ENCODE measurements at regions not wholly inside any gene's neighbourhood (a gene's known extent, or its start where the extent isn't known, plus 50 kb on each side); places are given as distances from the start of the nearest gene placed in this dataset.

- Histone ChIP-seq H2BK5ac (ENCODE audit: low read depth, low read length, poor library complexity, severe bottlenecking) (no peak overlapping the region), H3K4ac (ENCODE audit: low read depth, low read length) (no peak overlapping the region), H3K9me1 (ENCODE audit: insufficient read depth, low read length) (no peaks in the 10 kb centered on the region), H4K91ac (ENCODE audit: insufficient read depth, low read depth, low read length) (no peak overlapping the region), H3K56ac (ENCODE audit: extremely low read depth, insufficient read depth, low read length) (no peak overlapping the region), H3K79me1 (ENCODE audit: low read depth in 1 of 2, low read length in 2 of 2) (no peaks in the 10 kb centered on the region), H3K18ac (ENCODE audit: low read depth, low read length) (no peak overlapping the region), H2BK20ac (ENCODE audit: low read depth, low read length) (no peak overlapping the region), H3K14ac (replicated peaks; ENCODE audit: low read depth, low read length) (no peak overlapping the region), H3K4me2 (ENCODE audit: low read depth, low read length) (no peak overlapping the region), H3K27ac (ENCODE audit: insufficient read depth, low read length) (no peak overlapping the region), H3K23ac (ENCODE audit: low read depth, low read length) (no peak overlapping the region), H4K20me1 (ENCODE audit: insufficient read depth, low read length) (no peaks in the 10 kb centered on the region), H2AFZ (replicated peaks; ENCODE audit: low read length, poor library complexity) (no peak overlapping the region), H3K4me3 (ENCODE audit: insufficient read depth, low read depth, low read length) (no peak overlapping the region), H3K9ac (ENCODE audit: low read depth, low read length) (no peak overlapping the region), H3K36me3 (ENCODE audit: control insufficient read depth, insufficient read depth, low read length) (no peaks in the 10 kb centered on the region), H4K8ac (ENCODE audit: low read depth in 2 of 2, low read length in 2 of 2) (no peak overlapping the region), H3K27me3 (ENCODE audit: control insufficient read depth, insufficient read depth, low read length) (no peaks in the 10 kb centered on the region), H3K4me1 (ENCODE audit: control insufficient read depth, insufficient read depth, low read length) (no peaks in the 10 kb centered on the region), H2BK15ac (ENCODE audit: low read depth, low read length) (no peak overlapping the region), H2AK5ac (ENCODE audit: low read depth, low read length) (no peak overlapping the region), H4K5ac (ENCODE audit: low read depth, low read length) (no peak overlapping the region), H2BK120ac (ENCODE audit: low read depth, low read length) (no peak overlapping the region), H3K9me3 (ENCODE audit: control insufficient read depth, insufficient read depth, low read length) (no peaks in the 10 kb centered on the region), H2AK9ac (replicated peaks; ENCODE audit: low read depth, low read length, poor library complexity) (no peak overlapping the region)
- POLR2A ChIA-PET (ENCODE audit: unreplicated experiment) = no interaction called here
- CTCF ChIA-PET = interaction anchor here (0.7 kb wide), 1 partner anchor 447 kb away, joined by 3 read pairs; no protein-coding TSS in a partner anchor
- no TSS peak for BruUV-seq (replicated peaks)
- in situ Hi-C loops (cut with MboI; ENCODE audit: low sequenced_read_pairs) = loop anchor here (25.0 kb wide), 1 partner anchor 571 kb away; no protein-coding TSS in a partner anchor
- intact Hi-C loops (cut with micrococcal nuclease) = no loop called here
- no peak for DNase-seq
- dilution Hi-C loops (cut with HindIII; ENCODE audit: low sequenced_read_pairs, unreplicated experiment) = no loop called here
- ATAC-seq (ENCODE audit: low read depth) = no peak
- TF ChIP-seq BHLHE40 (IDR thresholded peaks at IDR 0.05; ENCODE audit: low read depth, low read length) (no peak), NFE2L2 (IDR thresholded peaks at IDR 0.05; ENCODE audit: low read depth, low read length) (no peak), POLR2A (IDR thresholded peaks at IDR 0.05; ENCODE audit: low read depth, low read length) (no peak), CEBPB (IDR thresholded peaks at IDR 0.05; ENCODE audit: low read depth, low read length) (no peak), SMC3 (IDR thresholded peaks at IDR 0.05; ENCODE audit: low read depth, low read length) (no peak)
- TF ChIP-seq, protein P1, sequence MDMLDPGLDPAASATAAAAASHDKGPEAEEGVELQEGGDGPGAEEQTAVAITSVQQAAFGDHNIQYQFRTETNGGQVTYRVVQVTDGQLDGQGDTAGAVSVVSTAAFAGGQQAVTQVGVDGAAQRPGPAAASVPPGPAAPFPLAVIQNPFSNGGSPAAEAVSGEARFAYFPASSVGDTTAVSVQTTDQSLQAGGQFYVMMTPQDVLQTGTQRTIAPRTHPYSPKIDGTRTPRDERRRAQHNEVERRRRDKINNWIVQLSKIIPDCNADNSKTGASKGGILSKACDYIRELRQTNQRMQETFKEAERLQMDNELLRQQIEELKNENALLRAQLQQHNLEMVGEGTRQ (IDR thresholded peaks at IDR 0.05; ENCODE audit: low read depth, low read length) = no peak
These were observed 106.7 kb upstream of the SLC5A9 start for GRCh38 chr1:48115835-48116234.

All from IMR-90 (cell line).